ENCODE measurements at regions not wholly inside any gene's neighbourhood (a gene's known extent, or its start where the extent isn't known, plus 50 kb on each side); places are given as distances from the start of the nearest gene placed in this dataset.

DNA sequence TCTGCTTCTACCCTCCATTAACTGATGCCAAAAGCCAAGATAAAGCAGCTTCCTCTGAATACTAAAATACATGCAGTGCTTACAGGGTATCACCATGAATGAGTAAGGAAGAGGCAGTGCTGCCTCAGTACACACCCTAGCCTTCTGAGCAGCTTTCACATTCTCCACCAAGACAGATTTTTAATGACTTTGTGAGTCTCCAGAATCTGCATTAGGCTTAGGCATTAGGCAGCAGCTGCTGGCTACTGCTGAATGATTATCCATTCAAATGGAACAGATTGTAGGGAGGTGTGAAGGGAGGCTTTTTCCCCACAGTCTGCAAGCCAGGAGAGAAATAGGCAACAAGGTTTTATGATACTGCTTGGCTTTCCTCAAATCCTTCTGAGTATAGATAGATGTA lies 1226.7 kb upstream of the LRRN3 start:
- Histone ChIP-seq H3K9ac (ENCODE audit: insufficient read depth, low read depth, low read length) (no peak overlapping the region), H3K36me3 (replicated peaks in 1 of 2; ENCODE audit: control insufficient read depth in 1 of 2, insufficient read depth in 2 of 2, low read length in 2 of 2) (no peaks in the 10 kb centered on the region), H2AFZ (ENCODE audit: low read length) (no peak overlapping the region), H3K4me3 (replicated peaks in 1 of 3; ENCODE audit: insufficient read depth in 1 of 3, low read depth in 2 of 3, low read length in 3 of 3) (no peak overlapping the region), H3K27ac (ENCODE audit: extremely low read length, insufficient read depth, low read length) (no peak overlapping the region), H4K20me1 (ENCODE audit: insufficient read depth, low read length) (no peaks in the 10 kb centered on the region), H3K79me2 (ENCODE audit: insufficient read depth, low read length) (no peaks in the 10 kb centered on the region), H3K9me3 (ENCODE audit: low read length) (no peaks in the 10 kb centered on the region), H3K27me3 (ENCODE audit: control insufficient read depth in 1 of 2, insufficient read depth in 2 of 2, low read length in 2 of 2) (no peaks in the 10 kb centered on the region), H3K4me1 (ENCODE audit: insufficient read depth, low read length) (no peaks in the 10 kb centered on the region), H3K4me2 (ENCODE audit: low read depth, low read length) (no peak overlapping the region)
- BruUV-seq (replicated peaks) = no TSS peak
- intact Hi-C loops (cut with micrococcal nuclease; ENCODE audit: unreplicated experiment) (no loop called here), in situ Hi-C loops (cut with HindIII; ENCODE audit: extremely low pct_ligation_motif_present, low pct_unique_long_range_greater_than_20kb) (no loop called here)
- ChIA-PET CTCF (ENCODE audit: low intra/inter-chr PET ratio, low total read pairs) (no interaction called here), POLR2A (no interaction called here)
- no peak for DNase-seq (ENCODE audit: low spot score)
- no peak for ATAC-seq
- FAIRE-seq = no peak
- TF ChIP-seq HOXA9 (CRISPR knock-in tag; IDR thresholded peaks at IDR 0.05; ENCODE audit: borderline replicate concordance) (no peak), MTF2 (CRISPR knock-in tag; IDR thresholded peaks at IDR 0.05; ENCODE audit: borderline replicate concordance) (no peak), ZNF788 (CRISPR knock-in tag; IDR thresholded peaks at IDR 0.05; ENCODE audit: borderline replicate concordance) (no peak), CAMTA2 (CRISPR knock-in tag; IDR thresholded peaks at IDR 0.05; ENCODE audit: borderline replicate concordance) (no peak)
- TF ChIP-seq, protein P1, sequence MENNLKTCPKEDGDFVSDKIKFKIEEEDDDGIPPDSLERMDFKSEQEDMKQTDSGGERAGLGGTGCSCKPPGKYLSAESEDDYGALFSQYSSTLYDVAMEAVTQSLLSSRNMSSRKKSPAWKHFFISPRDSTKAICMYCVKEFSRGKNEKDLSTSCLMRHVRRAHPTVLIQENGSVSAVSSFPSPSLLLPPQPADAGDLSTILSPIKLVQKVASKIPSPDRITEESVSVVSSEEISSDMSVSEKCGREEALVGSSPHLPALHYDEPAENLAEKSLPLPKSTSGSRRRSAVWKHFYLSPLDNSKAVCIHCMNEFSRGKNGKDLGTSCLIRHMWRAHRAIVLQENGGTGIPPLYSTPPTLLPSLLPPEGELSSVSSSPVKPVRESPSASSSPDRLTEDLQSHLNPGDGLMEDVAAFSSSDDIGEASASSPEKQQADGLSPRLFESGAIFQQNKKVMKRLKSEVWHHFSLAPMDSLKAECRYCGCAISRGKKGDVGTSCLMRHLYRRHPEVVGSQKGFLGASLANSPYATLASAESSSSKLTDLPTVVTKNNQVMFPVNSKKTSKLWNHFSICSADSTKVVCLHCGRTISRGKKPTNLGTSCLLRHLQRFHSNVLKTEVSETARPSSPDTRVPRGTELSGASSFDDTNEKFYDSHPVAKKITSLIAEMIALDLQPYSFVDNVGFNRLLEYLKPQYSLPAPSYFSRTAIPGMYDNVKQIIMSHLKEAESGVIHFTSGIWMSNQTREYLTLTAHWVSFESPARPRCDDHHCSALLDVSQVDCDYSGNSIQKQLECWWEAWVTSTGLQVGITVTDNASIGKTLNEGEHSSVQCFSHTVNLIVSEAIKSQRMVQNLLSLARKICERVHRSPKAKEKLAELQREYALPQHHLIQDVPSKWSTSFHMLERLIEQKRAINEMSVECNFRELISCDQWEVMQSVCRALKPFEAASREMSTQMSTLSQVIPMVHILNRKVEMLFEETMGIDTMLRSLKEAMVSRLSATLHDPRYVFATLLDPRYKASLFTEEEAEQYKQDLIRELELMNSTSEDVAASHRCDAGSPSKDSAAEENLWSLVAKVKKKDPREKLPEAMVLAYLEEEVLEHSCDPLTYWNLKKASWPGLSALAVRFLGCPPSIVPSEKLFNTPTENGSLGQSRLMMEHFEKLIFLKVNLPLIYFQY (CRISPR knock-in tag; IDR thresholded peaks at IDR 0.05; ENCODE audit: borderline replicate concordance) = no peak
- TF ChIP-seq, protein P2, sequence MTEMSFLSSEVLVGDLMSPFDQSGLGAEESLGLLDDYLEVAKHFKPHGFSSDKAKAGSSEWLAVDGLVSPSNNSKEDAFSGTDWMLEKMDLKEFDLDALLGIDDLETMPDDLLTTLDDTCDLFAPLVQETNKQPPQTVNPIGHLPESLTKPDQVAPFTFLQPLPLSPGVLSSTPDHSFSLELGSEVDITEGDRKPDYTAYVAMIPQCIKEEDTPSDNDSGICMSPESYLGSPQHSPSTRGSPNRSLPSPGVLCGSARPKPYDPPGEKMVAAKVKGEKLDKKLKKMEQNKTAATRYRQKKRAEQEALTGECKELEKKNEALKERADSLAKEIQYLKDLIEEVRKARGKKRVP (CRISPR knock-in tag; IDR thresholded peaks at IDR 0.05) = no peak
